Brain microvascular endothelial cell (primary cell): ENCODE measurements at regions not wholly inside any gene's neighbourhood (a gene's known extent, or its start where the extent isn't known, plus 50 kb on each side); places are given as distances from the start of the nearest gene placed in this dataset.

Experiments
- DNase-seq: peaks from one replicate; pipeline ENCODE4 v3.0.0-alpha.2; 2020
- H3K27ac ChIP-seq: fragments of 250-450 bp; sonication (Bioruptor Pico); 2 replicates; pipeline ENCODE4 v1.5.1; 2020; ENCODE audit warnings: mild to moderate bottlenecking, moderate library complexity
- H3K27me3 ChIP-seq: fragments of 250-450 bp; sonication (Bioruptor Pico); replicated peaks from 2 replicates; pipeline ENCODE4 v1.5.1; 2020; ENCODE audit warnings: mild to moderate bottlenecking
- H3K36me3 ChIP-seq: fragments of 250-450 bp; sonication (Bioruptor Pico); replicated peaks from 2 replicates; pipeline ENCODE4 v1.5.1; 2020; ENCODE audit warnings: mild to moderate bottlenecking
- H3K4me3 ChIP-seq: 2 replicates; pipeline ENCODE4 v1.5.1; 2011; ENCODE audit warnings: low read depth, mild to moderate bottlenecking, control low read depth, low read length, moderate library complexity
- in situ Hi-C: cut with HindIII; loops from 2 replicates; pipeline ENCODE4 v1.10.0; 2017; ENCODE audit warnings: low sequenced_read_pairs, low pct_ligation_motif_present
- TF ChIP-seq, protein P1 (sequence below): IDR thresholded peaks from 2 replicates; pipeline ENCODE4 v1.5.1; 2011; ENCODE audit warnings: low read depth, mild to moderate bottlenecking, moderate library complexity, low read length, control low read depth, inconsistent platforms; ENCODE audit errors: missing control alignments

GRCh38 chr1:90834354-90834885 lies 117.3 kb upstream of the BARHL2 start:
- in situ Hi-C loops, result no loop called here

DNA sequence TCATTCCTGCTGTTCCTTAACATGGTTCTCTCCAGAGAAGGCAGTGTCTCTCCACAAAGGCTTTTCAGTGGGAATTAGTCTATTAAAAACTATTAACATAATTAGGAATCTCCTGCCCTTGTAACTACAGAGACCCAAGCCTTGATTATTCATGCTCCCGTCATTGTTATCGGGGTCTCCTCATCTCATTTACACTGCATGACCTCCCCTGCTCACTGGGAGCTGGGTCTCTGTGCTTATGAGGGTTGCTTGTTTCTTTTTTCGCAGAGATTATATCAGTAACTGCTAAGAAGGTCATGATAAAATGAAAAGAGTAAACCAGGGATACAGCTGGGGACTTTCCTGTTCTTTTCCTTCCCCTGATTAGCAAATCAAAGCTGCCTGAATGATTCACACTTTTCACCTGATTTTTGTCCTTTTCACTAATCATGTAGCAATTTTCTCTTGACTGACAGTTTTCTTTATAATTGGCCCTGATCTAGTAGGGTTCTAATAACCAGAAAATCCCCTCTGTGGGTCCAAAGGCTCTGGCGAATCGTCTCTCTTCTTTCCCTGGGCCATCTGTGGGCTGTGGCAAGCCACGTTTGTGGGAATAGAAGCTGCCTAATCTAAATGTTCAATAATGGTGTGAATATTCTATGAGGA lies 116.5 kb upstream of the BARHL2 start:
- TF ChIP-seq, protein P1, sequence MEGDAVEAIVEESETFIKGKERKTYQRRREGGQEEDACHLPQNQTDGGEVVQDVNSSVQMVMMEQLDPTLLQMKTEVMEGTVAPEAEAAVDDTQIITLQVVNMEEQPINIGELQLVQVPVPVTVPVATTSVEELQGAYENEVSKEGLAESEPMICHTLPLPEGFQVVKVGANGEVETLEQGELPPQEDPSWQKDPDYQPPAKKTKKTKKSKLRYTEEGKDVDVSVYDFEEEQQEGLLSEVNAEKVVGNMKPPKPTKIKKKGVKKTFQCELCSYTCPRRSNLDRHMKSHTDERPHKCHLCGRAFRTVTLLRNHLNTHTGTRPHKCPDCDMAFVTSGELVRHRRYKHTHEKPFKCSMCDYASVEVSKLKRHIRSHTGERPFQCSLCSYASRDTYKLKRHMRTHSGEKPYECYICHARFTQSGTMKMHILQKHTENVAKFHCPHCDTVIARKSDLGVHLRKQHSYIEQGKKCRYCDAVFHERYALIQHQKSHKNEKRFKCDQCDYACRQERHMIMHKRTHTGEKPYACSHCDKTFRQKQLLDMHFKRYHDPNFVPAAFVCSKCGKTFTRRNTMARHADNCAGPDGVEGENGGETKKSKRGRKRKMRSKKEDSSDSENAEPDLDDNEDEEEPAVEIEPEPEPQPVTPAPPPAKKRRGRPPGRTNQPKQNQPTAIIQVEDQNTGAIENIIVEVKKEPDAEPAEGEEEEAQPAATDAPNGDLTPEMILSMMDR, result no peak
- Histone ChIP-seq H3K4me3 (no peak overlapping the region), H3K27me3 (peaks cover 53% of the 10 kb centered on the region), H3K36me3 (no peaks in the 10 kb centered on the region), H3K27ac (no peak overlapping the region)
- in situ Hi-C loops, result no loop called here
- no peak for DNase-seq

More at GRCh38 chr1:90834354-90834885, 117.3 kb upstream of the BARHL2 start:
- peaks cover 60% of the 10 kb centered on the region for H3K27me3 ChIP-seq
- no peak overlapping the region for H3K27ac ChIP-seq
- H3K4me3 ChIP-seq, result no peak overlapping the region
- no peak for DNase-seq
- H3K36me3 ChIP-seq, result no peaks in the 10 kb centered on the region
- TF ChIP-seq, protein P1, result no peak

GRCh38 chr1:90831910-90832309 lies 114.8 kb upstream of the BARHL2 start:
- no peak for DNase-seq
- Histone ChIP-seq H3K36me3 (no peaks in the 10 kb centered on the region), H3K27ac (no peak overlapping the region), H3K4me3 (no peak overlapping the region), H3K27me3 (peaks cover 42% of the 10 kb centered on the region)
- TF ChIP-seq, protein P1, result no peak
- in situ Hi-C loops, result no loop called here

GRCh38 chr1:90826834-90827233 lies 109.7 kb upstream of the BARHL2 start:
- TF ChIP-seq, protein P1, result no peak
- in situ Hi-C loops, result no loop called here
- Histone ChIP-seq H3K36me3 (no peaks in the 10 kb centered on the region), H3K27me3 (peaks cover 3% of the 10 kb centered on the region), H3K27ac (no peak overlapping the region), H3K4me3 (no peak overlapping the region)
- no peak for DNase-seq

- DNase-seq, result no peak
- TF ChIP-seq, protein P1, result no peak
- in situ Hi-C loops, result no loop called here
Observed at GRCh38 chr1:90826024-90826423, 108.9 kb upstream of the BARHL2 start.

DNA sequence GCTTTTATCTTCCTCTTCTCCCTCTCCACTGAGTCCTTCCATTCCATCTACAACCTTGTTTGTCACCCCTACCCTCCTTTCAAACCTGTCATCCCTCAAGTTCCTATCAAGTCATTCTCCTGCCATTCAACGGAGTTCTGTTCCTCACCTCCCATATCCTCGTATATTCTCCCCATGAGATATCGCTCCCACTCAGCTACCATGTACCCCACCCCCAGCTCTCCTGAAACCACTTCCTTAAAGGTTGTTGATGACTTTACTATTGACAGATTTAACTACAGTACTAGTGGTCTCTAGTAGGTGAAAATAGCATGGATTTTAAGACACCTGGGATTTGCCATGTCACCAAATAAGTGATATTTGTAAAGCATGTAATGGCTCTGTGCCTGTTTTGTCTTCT lies 107.4 kb upstream of the BARHL2 start:
- TF ChIP-seq, protein P1, result no peak
- in situ Hi-C loops, result no loop called here

More at GRCh38 chr1:90826024-90826423, 108.9 kb upstream of the BARHL2 start:
- no peaks in the 10 kb centered on the region for H3K36me3 ChIP-seq
- peaks cover 2% of the 10 kb centered on the region for H3K27me3 ChIP-seq
- H3K27ac ChIP-seq, result no peak overlapping the region
- no peak overlapping the region for H3K4me3 ChIP-seq

More for the DNA sequence above, 107.4 kb upstream of the BARHL2 start:
- no peak for DNase-seq
- Histone ChIP-seq H3K27me3 (no peaks in the 10 kb centered on the region), H3K27ac (no peak overlapping the region), H3K36me3 (no peaks in the 10 kb centered on the region), H3K4me3 (no peak overlapping the region)
